ENCODE measurements at regions not wholly inside any gene's neighbourhood (a gene's known extent, or its start where the extent isn't known, plus 50 kb on each side); places are given as distances from the start of the nearest gene placed in this dataset.

DNA sequence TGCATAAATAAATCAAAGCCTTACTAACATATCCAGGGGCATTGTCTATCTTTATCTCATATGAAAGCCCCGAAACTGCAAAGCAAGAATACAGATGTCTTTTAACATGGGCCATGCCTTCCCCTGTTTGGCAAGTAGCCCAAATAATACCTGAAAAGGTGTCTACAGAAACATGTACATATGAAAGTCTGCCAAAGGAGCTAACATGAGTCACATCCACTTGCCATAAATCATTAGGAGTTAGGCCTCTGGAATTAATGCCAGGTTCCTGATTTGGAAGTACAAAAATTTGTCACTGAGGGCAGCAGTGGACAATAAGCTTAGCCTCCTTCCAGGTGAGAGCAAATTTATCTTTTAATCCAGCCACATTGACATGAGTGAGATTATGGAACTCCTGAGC lies 85.5 kb upstream of the PGR start:
- TF ChIP-seq, protein P1, sequence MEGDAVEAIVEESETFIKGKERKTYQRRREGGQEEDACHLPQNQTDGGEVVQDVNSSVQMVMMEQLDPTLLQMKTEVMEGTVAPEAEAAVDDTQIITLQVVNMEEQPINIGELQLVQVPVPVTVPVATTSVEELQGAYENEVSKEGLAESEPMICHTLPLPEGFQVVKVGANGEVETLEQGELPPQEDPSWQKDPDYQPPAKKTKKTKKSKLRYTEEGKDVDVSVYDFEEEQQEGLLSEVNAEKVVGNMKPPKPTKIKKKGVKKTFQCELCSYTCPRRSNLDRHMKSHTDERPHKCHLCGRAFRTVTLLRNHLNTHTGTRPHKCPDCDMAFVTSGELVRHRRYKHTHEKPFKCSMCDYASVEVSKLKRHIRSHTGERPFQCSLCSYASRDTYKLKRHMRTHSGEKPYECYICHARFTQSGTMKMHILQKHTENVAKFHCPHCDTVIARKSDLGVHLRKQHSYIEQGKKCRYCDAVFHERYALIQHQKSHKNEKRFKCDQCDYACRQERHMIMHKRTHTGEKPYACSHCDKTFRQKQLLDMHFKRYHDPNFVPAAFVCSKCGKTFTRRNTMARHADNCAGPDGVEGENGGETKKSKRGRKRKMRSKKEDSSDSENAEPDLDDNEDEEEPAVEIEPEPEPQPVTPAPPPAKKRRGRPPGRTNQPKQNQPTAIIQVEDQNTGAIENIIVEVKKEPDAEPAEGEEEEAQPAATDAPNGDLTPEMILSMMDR (IDR thresholded peaks at IDR 0.05): no peak
- TF ChIP-seq POLR2AphosphoS5 (IDR thresholded peaks at IDR 0.05): no peak
